H1 (cell line): ENCODE measurements at regions not wholly inside any gene's neighbourhood (a gene's known extent, or its start where the extent isn't known, plus 50 kb on each side); places are given as distances from the start of the nearest gene placed in this dataset.

Experiments
- CTCF ChIA-PET: fragments of 300-600 bp; sonication (Branson Sonifier 250); formaldehyde crosslinking; loops from one replicate; lab custom pipeline; 2021; ENCODE audit not compliant: partially characterized antibody; lab: Charles Lee
- POLR2A ChIA-PET: fragments of 300-600 bp; sonication (Branson Sonifier 250); formaldehyde crosslinking; loops from one replicate; lab custom pipeline; 2021; ENCODE audit warnings: inconsistent platforms; ENCODE audit not compliant: partially characterized antibody; lab: Charles Lee
- DNase-seq, 2 experiments: peaks; one replicate each; pipeline versions ENCODE4 v3.0.0 to v3.0.0-alpha.2; 2010 to 2022; ENCODE audit warnings: low spot score in 2 of 2, low read depth in 1 of 2, mixed read lengths in 1 of 2
- FAIRE-seq: peaks from 2 replicates; lab custom pipeline; 2011; peaks lifted over from hg19 to GRCh38; lab: Jason Lieb, UNC
- H2AFZ ChIP-seq: 2 replicates; pipeline ENCODE4 v1.8.1; 2012; ENCODE audit warnings: low read length, inconsistent platforms
- H2AK5ac ChIP-seq: 2 replicates; pipeline ENCODE4 v1.6.1; 2013; ENCODE audit warnings: low read depth, low read length
- H2BK120ac ChIP-seq: replicated peaks from 2 replicates; pipeline ENCODE3; 2013; ENCODE audit warnings: low read depth, low read length, inconsistent platforms
- H2BK12ac ChIP-seq: 2 replicates; pipeline ENCODE4 v1.6.1; 2013; ENCODE audit warnings: low read depth, low read length
- H2BK15ac ChIP-seq: 2 replicates; pipeline ENCODE4 v1.6.1; 2013; ENCODE audit warnings: low read length
- H2BK20ac ChIP-seq: 2 replicates; pipeline ENCODE4 v1.6.1; 2013; ENCODE audit warnings: low read length
- H2BK5ac ChIP-seq: 2 replicates; pipeline ENCODE4 v1.6.1; 2013; ENCODE audit warnings: low read depth, low read length
- H3K14ac ChIP-seq: 2 replicates; pipeline ENCODE4 v1.6.1; 2013; ENCODE audit warnings: inconsistent platforms; ENCODE audit not compliant: insufficient read length
- H3K18ac ChIP-seq: 2 replicates; pipeline ENCODE4 v1.6.1; 2013; ENCODE audit warnings: low read length; ENCODE audit errors: extremely low read depth
- H3K23ac ChIP-seq: 2 replicates; pipeline ENCODE4 v1.6.1; 2013; ENCODE audit warnings: inconsistent platforms; ENCODE audit not compliant: insufficient read length
- H3K23me2 ChIP-seq: 2 replicates; pipeline ENCODE4 v1.6.1; 2013; ENCODE audit warnings: low read depth, low read length
- H3K27ac ChIP-seq: 2 replicates; pipeline ENCODE4 v1.6.1; 2011; ENCODE audit warnings: low read depth, low read length, inconsistent platforms
- H3K27me3 ChIP-seq, 4 experiments: replicated peaks in 1 of 4; 1 replicate in 1 of 4; 2 replicates in 3 of 4; pipeline versions ENCODE4 v1.6.1 to v1.8.1; 2011 to 2013; ENCODE audit warnings: low read length in 3 of 4, mild to moderate bottlenecking in 3 of 4, inconsistent platforms in 2 of 4, mixed read lengths in 2 of 4, moderate library complexity in 1 of 4; ENCODE audit not compliant: control insufficient read depth in 3 of 4, insufficient read depth in 3 of 4; ENCODE audit errors: extremely low read depth in 1 of 4
- H3K36me3 ChIP-seq, 4 experiments: 2 replicates each; pipeline versions ENCODE4 v1.6.1 to v1.8.1; 2011 to 2013; ENCODE audit warnings: mild to moderate bottlenecking in 4 of 4, low read length in 3 of 4, moderate library complexity in 2 of 4, control low read depth in 1 of 4, inconsistent platforms in 1 of 4; ENCODE audit not compliant: insufficient read depth in 4 of 4, control insufficient read depth in 2 of 4
- H3K4ac ChIP-seq: replicated peaks from 2 replicates; pipeline ENCODE3; 2013; ENCODE audit warnings: low read length, low read depth, mixed read lengths, inconsistent platforms; ENCODE audit not compliant: insufficient read length
- H3K4me1 ChIP-seq, 4 experiments: replicated peaks in 1 of 4; 1 replicate in 1 of 4; 2 replicates in 3 of 4; pipeline versions ENCODE4 v1.6.1 to v1.8.1; 2011 to 2013; ENCODE audit warnings: low read length in 3 of 4, inconsistent platforms in 2 of 4, mixed read lengths in 1 of 4; ENCODE audit not compliant: insufficient read depth in 4 of 4, control insufficient read depth in 3 of 4
- H3K4me2 ChIP-seq, 2 experiments: 2 replicates each; pipeline versions ENCODE4 v1.6.1 to v1.8.1; 2011 to 2013; ENCODE audit warnings: low read depth in 2 of 2, low read length in 2 of 2, control low read depth in 1 of 2, inconsistent platforms in 1 of 2, mild to moderate bottlenecking in 1 of 2; ENCODE audit not compliant: insufficient read depth in 1 of 2
- H3K4me3 ChIP-seq, 4 experiments: fragments of 200-600, 300-600 bp in 1 of 4; sonication (generic), shearing (Covaris generic), sonication (Bioruptor Twin) in 1 of 4; 2 replicates each; pipeline versions ENCODE4 v1.5.1 to v1.8.1; 2011 to 2016; ENCODE audit warnings: low read length in 4 of 4, low read depth in 3 of 4, control low read depth in 2 of 4, inconsistent platforms in 2 of 4, mild to moderate bottlenecking in 2 of 4, mixed read lengths in 1 of 4, moderate library complexity in 1 of 4; ENCODE audit not compliant: insufficient read depth in 2 of 4; ENCODE audit errors: extremely low read depth in 1 of 4
- H3K56ac ChIP-seq: replicated peaks from 2 replicates; pipeline ENCODE3; 2013; ENCODE audit warnings: low read depth, mild to moderate bottlenecking, mixed read lengths, low read length, inconsistent platforms; ENCODE audit not compliant: insufficient read length
- H3K79me1 ChIP-seq: 2 replicates; pipeline ENCODE4 v1.6.1; 2013; ENCODE audit warnings: low read depth, low read length, control low read depth
- H3K79me2 ChIP-seq, 2 experiments: 2 replicates each; pipeline versions ENCODE4 v1.6.1 to v1.8.1; 2012 to 2013; ENCODE audit warnings: low read length in 2 of 2, mild to moderate bottlenecking in 2 of 2, inconsistent platforms in 1 of 2; ENCODE audit not compliant: insufficient read depth in 2 of 2, control insufficient read depth in 1 of 2
- H3K9ac ChIP-seq, 4 experiments: replicated peaks in 1 of 4; 1 replicate in 1 of 4; 2 replicates in 3 of 4; pipeline versions ENCODE4 v1.6.1 to v1.8.1; 2011 to 2013; ENCODE audit warnings: low read depth in 3 of 4, low read length in 3 of 4, control low read depth in 2 of 4, mild to moderate bottlenecking in 2 of 4, moderate library complexity in 2 of 4, inconsistent platforms in 1 of 4; ENCODE audit errors: extremely low read depth in 1 of 4
- H3K9me3 ChIP-seq, 2 experiments: 2 replicates each; pipeline versions ENCODE4 v1.6.1 to v1.8.1; 2012 to 2013; ENCODE audit warnings: mild to moderate bottlenecking in 2 of 2, moderate library complexity in 2 of 2, control low read depth in 1 of 2, inconsistent platforms in 1 of 2, low read depth in 1 of 2, low read length in 1 of 2, mixed read lengths in 1 of 2; ENCODE audit not compliant: insufficient read depth in 2 of 2
- H4K20me1 ChIP-seq, 2 experiments: replicated peaks in 1 of 2; 2 replicates each; pipeline versions ENCODE3 to v1.8.1; 2011 to 2013; ENCODE audit warnings: inconsistent platforms in 2 of 2, low read length in 2 of 2, mild to moderate bottlenecking in 1 of 2; ENCODE audit not compliant: insufficient read depth in 2 of 2, control insufficient read depth in 1 of 2
- H4K5ac ChIP-seq: 2 replicates; pipeline ENCODE4 v1.6.1; 2013; ENCODE audit warnings: low read length, low read depth, mixed read lengths, inconsistent platforms; ENCODE audit not compliant: insufficient read length
- H4K8ac ChIP-seq: 2 replicates; pipeline ENCODE4 v1.8.0; 2013; ENCODE audit warnings: mild to moderate bottlenecking, moderate library complexity, low read length, inconsistent platforms; ENCODE audit not compliant: insufficient read depth; ENCODE audit errors: extremely low read depth
- H4K91ac ChIP-seq: replicated peaks from 2 replicates; pipeline ENCODE3; 2013; ENCODE audit warnings: low read length, mixed read lengths, inconsistent platforms; ENCODE audit not compliant: insufficient read length
- BCL11A ChIP-seq, 2 experiments: IDR thresholded peaks; one replicate each; pipeline ENCODE4 v1.6.1; 2011; ENCODE audit warnings: low read depth in 2 of 2, low read length in 2 of 2, mild to moderate bottlenecking in 2 of 2
- CBX5 ChIP-seq: fragments of 300-800, 300-1000 bp; sonication (generic); IDR thresholded peaks from 2 replicates; pipeline ENCODE4 v1.7.1; 2016; ENCODE audit warnings: antibody characterized with exemption, low read length, low read depth
- CHD1 ChIP-seq: IDR thresholded peaks from 2 replicates; pipeline ENCODE4 v1.6.1; 2012; ENCODE audit warnings: low read depth, low read length, improper control_type of control experiment
- GABPA ChIP-seq: IDR thresholded peaks from 2 replicates; pipeline ENCODE4 v1.6.1; 2011; ENCODE audit warnings: mild to moderate bottlenecking, low read length, moderate library complexity, borderline replicate concordance; ENCODE audit not compliant: insufficient read depth
- KDM1A ChIP-seq: fragments of 200-600, 300-600 bp; sonication (generic); IDR thresholded peaks from 2 replicates; pipeline ENCODE4 v1.7.1; 2016; ENCODE audit warnings: mild to moderate bottlenecking, low read length, borderline replicate concordance
- NANOG ChIP-seq: IDR thresholded peaks from 2 replicates; pipeline ENCODE4 v1.6.1; 2011; ENCODE audit warnings: low read length, low read depth, mild to moderate bottlenecking, inconsistent platforms; ENCODE audit not compliant: insufficient read depth, poor library complexity, severe bottlenecking
- RFX5 ChIP-seq: IDR thresholded peaks from 2 replicates; pipeline ENCODE4 v1.6.1; 2011; ENCODE audit warnings: low read depth, low read length, improper control_type of control experiment, borderline replicate concordance
- RXRA ChIP-seq: IDR thresholded peaks from 2 replicates; pipeline ENCODE4 v1.6.1; 2011; ENCODE audit warnings: low read depth, mild to moderate bottlenecking, low read length, moderate library complexity; ENCODE audit not compliant: insufficient read depth
- SAP30 ChIP-seq: fragments of 300-600 bp; sonication (generic); IDR thresholded peaks from 2 replicates; pipeline ENCODE4 v1.7.1; 2012; ENCODE audit warnings: low read length, moderate library complexity, mild to moderate bottlenecking, inconsistent platforms; ENCODE audit not compliant: insufficient read depth, insufficient replicate concordance
- TAF1 ChIP-seq: IDR thresholded peaks from 2 replicates; pipeline ENCODE4 v1.6.1; 2011; ENCODE audit warnings: mild to moderate bottlenecking, low read depth, low read length
- WGBS, 2 experiments: shearing (Covaris generic) in 1 of 2; methylation state at CpG; one replicate each; pipeline versions ENCODE4 v1.1.6 to v1.1.7; 2013 to 2015; ENCODE audit warnings: low lambda C conversion rate in 2 of 2, mixed read lengths in 2 of 2, inconsistent platforms in 1 of 2, low coverage in 1 of 2, missing lambda C conversion rate in 1 of 2; ENCODE audit not compliant: insufficient replicate concordance in 2 of 2, insufficient coverage in 1 of 2, insufficient read length in 1 of 2; ENCODE audit errors: extremely low coverage in 1 of 2, missing lambda C conversion rate in 1 of 2; 5-methylcytosine and 5-hydroxymethylcytosine counted together

DNA sequence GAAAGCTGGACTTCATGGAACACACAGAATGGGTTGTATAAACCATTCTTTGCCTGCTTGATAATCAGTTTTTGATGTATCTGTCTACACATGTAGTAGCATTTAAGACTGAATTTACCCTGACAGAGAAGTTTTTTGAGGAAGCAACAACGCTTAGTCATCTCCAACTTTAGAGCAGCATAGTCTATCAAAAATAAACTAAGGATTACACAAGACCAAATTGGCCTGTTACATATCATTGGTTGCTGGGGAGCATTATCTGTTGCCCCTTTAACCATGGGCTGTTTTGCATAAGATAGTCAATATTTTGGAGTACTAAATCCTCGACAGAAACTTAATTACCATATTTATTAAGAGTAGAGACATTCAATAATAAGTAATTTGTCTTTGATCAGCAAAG is 347.4 kb downstream of the FAM47B start:
- H2BK5ac ChIP-seq, result no peak overlapping the region
- no peaks in the 10 kb centered on the region for H3K79me1 ChIP-seq
- H3K79me2 ChIP-seq, result no peaks in the 10 kb centered on the region
- H2AK5ac ChIP-seq, result no peak overlapping the region
- H3K18ac ChIP-seq, result no peak overlapping the region
- no peaks in the 10 kb centered on the region for H3K27me3 ChIP-seq
- no peak overlapping the region for H4K91ac ChIP-seq
- H3K36me3 ChIP-seq, result no peaks in the 10 kb centered on the region; a peak in 1 of 8 replicates
- no peak overlapping the region for H3K27ac ChIP-seq
- no peak overlapping the region for H2BK20ac ChIP-seq
- 86% methylated on average over 2 of the region's 2 CpGs; no CpG with 5 or more reads in 1 of the 2 experiments for WGBS, 2 experiments
- H3K9me3 ChIP-seq, result no peaks in the 10 kb centered on the region
- H2BK15ac ChIP-seq, result no peak overlapping the region
- DNase-seq (no peak), FAIRE-seq (no peak)
- no peak overlapping the region for H3K4me2 ChIP-seq
- no peak overlapping the region for H3K9ac ChIP-seq
- ChIA-PET CTCF (no interaction called here), POLR2A (no interaction called here)
- no peak overlapping the region for H3K14ac ChIP-seq
- no peak overlapping the region for H2AFZ ChIP-seq
- H3K4ac ChIP-seq, result no peak overlapping the region
- H4K8ac ChIP-seq, result no peak overlapping the region
- H4K20me1 ChIP-seq, result no peaks in the 10 kb centered on the region
- H3K4me1 ChIP-seq, result no peaks in the 10 kb centered on the region
- H3K56ac ChIP-seq, result no peak overlapping the region
- H3K4me3 ChIP-seq, result no peak overlapping the region
- H3K23me2 ChIP-seq, result no peaks in the 10 kb centered on the region
- H4K5ac ChIP-seq, result no peak overlapping the region
- H2BK12ac ChIP-seq, result no peak overlapping the region
- H2BK120ac ChIP-seq, result no peak overlapping the region
- no peak overlapping the region for H3K23ac ChIP-seq
- TF ChIP-seq NANOG (no peak), CBX5 (no peak), GABPA (no peak), TAF1 (no peak), SAP30 (no peak), BCL11A (IDR thresholded peaks at IDR 0.05; ENCODE audit: low read depth in 2 of 2, low read length in 2 of 2) (no peak), RFX5 (no peak), CHD1 (no peak), RXRA (no peak), KDM1A (no peak)
